ENCODE measurements at regions not wholly inside any gene's neighbourhood (a gene's known extent, or its start where the extent isn't known, plus 50 kb on each side); places are given as distances from the start of the nearest gene placed in this dataset.

- TF ChIP-seq CTCF (IDR thresholded peaks at IDR 0.05 in 8 of 11, conservative IDR thresholded peaks at IDR 0.05 in 3 of 11), result no peak
- TF ChIP-seq POLR2A (IDR thresholded peaks at IDR 0.05), result no peak
Measured at GRCh38 chr3:147656023-147656422, 246.9 kb downstream of the ZIC1 start.
